ENCODE measurements at regions not wholly inside any gene's neighbourhood (a gene's known extent, or its start where the extent isn't known, plus 50 kb on each side); places are given as distances from the start of the nearest gene placed in this dataset.

DNA sequence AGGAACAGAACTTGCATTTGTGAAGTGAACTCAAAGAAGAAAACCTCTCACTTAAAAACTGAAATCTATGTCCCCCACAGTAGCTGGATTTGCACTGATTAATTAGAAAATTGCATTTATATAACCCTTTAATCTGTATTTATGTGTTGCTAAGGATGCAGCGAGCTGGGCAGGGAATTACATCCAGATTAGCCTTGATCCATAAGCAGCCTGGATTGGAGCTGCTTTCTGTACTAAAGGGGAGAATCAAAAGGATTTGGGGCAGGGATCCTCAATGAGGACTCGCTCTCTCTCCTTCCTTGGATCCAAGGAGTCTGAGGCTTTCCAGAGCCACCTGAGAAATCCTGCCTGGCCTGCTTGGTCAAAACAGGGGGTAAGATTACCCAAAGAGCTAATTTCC lies 125.9 kb downstream of the TLE3 start:
- no peak for DNase-seq

DNA sequence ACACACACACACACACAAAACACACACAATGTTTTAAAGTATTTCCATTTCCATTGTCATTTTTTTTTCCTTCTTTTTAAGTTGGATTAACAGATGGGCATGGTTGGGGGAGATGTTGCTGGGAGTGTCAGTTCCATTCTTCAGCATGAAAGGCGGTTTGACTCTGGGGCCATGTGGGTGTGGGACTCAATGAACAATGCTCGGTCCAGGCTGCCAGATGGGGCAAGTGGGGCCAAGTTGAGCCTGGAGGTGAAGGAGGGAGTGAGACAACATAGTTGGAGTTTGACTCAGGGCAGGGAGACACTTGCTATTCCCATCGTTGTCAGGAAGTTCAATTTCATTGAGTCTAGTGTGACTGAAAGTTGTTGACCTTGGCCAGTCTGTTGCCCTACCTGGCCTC lies 125.3 kb downstream of the TLE3 start:
- DNase-seq, result no peak

DNA sequence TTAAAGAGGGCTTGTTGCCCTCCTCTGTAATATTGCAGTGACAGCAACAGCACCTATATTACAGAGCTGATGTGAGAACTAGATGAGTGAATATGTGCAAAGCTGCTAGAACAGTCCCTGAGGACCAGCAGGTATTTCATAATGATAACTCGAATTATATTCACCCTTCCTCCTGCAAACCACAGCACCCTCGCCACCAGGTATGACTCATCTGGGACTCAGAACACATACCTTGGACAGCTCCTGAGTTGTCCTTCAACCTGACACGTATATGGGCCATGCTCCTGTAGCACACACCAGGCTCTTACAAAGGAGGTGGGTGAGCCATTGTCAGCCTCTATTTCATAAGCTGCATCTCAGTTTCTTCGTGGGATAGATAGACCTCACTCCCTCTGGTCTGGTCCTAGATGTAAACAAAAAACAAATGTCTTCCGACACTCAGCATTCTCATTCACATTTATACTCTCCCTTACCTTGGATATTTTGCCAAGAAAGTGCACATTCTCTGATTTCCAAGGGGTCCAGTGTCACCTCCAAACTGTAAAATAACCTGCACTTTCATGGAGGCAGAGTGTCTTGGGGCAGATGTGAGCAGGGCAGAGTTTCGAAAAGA lies 124.5 kb downstream of the TLE3 start:
- no peak for DNase-seq

DNA sequence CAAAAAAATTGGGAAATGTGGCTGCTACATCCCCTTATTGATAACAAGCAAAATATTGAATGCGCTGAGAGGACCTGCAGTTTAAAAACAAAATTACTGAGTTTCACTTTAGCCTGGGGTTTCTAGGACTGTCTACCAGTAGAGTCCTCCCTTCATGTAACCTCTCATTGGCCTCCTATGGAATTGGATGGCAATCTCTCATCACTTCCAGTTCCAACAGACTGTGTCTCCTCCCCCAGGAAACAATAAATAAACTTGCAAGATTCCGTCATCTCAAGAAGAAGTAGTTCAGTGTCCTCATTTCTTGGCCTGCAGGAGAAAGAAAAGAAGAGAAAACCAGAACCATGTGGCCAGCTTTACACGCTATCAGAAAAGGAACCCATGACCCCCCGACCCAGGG lies 123.8 kb downstream of the TLE3 start:
- DNase-seq, result no peak

DNA sequence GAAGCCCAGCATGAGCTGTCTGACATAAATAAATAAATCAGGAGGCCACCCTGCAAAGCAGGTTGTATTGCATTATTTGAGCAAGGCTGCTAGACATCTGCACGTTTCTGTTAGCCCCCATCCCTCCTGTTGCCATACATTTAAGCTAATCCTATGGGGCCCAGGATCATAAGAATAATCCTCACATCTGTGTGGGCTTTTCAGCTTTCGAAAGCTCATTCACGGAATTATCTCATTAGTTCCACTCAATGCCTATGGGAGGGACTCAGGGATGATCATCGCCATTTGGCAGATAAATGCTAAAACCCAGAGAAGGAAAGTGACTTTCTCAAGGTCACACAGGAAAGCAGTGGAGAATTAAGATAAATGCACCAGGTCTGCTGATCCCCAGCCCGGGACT lies 123.4 kb downstream of the TLE3 start:
- no peak for DNase-seq

DNA sequence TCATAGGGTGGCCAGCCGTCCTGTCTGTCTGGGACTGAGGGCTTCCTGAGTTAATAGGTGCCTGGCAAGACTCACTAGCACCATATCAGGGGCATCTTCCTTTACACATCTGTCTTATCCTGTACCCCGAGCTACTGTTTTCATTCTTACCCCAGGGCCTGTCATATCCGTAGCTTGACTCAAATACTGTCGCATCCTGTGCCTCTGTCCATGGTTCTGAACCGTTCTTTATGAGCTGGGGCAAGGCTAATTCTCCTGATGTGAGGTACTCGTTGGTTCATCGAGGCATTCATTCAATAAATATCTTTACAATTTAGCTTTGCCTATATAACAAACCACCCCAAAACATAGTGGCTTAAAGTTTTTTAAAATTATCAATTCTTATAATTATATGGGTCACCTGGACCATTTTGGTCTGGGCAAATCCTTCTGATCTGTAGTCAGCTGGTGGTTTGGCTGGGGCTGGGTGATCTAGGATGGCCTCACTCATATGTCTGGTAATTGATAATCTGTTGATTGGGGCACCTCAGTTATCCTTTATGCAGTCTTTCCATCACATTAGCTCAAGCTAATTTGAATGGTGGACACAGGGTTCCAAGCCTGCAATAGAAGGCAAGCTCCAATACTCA lies 121.2 kb downstream of the TLE3 start:
- no peak for DNase-seq

DNA sequence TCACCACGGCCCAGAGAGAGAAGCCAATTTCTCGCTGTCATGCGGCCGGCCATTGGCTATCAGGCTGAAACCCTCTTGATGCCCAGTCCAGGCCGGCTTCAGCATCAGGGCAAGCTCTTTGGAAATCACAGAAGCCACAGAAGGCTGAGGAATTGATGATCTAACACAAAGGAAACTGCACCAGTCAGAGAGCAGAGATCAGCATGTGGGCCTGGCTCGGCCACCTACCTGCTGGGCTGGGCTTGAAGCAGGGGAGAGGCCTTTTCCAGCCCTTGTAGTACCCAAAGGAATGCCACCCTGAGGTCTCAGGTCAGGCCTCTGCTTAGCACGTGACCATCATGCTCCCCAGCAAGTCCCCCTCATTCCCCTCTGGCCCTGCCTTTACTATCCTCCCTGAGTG lies 119.1 kb downstream of the TLE3 start:
- no peak for DNase-seq

DNA sequence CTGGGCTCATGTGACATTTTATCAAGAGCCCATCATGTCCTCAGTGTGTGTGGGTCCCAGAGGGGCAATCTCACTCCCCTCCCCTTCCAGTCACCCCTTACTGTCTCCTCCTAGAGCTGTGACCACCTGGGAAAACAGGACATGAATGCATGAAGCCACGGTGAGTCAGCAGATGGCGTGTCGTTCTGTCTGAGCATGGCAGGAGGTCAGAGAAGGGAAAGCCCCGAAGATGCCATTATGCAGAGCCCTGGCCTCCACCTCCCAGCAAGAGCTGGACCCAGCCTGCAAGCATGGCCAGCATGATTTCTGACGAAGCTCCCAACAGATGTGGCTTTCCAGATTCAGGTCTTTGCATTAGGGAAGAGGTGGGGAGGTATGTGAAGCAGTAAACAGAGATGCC lies 118.5 kb downstream of the TLE3 start:
- no peak for DNase-seq

DNA sequence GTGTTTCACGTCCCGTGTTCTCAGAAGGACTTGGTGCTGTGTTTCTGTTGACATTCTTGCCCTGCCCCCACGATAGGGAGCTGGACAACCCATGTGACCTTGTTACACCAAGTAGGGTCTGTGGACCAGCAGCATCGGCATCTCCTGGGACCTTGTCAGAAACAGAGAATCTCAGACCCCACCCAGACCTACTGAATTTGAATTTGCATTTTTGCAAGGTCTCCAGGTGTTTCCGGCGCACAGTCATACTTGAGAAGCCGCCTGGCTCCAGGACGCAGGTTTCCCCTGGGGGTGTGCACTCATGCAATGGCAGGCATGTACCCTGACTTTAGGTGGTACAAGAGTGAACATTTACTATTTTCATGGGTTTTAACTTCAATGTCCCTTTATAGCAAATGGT lies 117.9 kb downstream of the TLE3 start:
- no peak for DNase-seq

DNA sequence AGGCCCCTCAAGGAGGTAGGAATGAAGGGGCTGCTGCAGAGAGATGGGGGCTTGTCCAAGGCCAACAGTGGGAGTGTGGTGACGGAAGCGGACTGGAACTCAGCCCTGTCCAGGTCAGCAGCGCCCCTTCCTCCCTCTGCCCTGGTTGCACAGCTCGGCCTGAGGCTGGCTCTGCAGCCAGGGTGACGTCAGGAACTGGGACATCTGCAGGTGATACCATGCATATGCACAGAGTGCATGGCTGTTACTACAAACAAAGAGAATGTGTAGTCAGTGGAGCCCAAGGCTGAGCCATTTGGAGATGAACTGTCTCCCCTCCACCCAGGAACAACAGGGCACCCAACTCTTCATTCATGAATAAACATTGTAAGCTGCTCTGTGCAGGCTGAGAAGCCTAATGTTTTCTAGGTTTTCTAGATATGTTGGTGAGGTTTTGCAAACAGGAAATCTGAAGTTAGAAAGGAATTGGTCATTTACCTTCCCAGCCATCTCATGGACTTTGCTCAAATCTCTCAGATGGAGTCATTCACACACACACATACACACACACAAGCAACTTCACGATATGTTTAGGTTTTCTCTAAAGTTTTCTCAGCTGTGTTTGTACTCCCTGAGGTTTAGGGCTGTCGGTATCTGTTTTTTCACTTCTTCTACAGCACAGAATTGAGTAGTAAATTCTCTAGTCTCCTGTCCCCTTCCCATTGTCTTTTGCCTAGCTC lies 117.2 kb downstream of the TLE3 start:
- DNase-seq, result no peak

DNA sequence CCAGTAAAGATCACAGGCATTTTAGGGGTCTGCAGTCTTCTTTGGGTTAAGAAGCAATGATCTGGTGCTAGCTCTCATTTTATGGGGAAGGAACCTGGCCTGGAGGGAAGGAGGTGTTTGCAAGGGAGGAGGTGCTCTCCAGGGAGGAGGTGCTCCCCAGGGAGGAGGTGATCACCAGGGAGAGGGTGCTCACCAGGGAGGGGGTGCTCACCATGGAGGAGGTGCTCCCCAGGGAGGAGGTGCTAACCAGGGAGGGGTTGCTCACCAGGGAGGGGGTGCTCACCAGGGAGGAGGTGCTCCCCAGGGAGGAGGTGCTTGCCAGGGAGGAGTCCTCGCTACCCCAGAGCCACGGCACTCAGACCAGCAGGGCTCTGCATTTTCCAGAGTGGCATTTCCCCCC lies 115.7 kb downstream of the TLE3 start:
- no peak for DNase-seq

DNA sequence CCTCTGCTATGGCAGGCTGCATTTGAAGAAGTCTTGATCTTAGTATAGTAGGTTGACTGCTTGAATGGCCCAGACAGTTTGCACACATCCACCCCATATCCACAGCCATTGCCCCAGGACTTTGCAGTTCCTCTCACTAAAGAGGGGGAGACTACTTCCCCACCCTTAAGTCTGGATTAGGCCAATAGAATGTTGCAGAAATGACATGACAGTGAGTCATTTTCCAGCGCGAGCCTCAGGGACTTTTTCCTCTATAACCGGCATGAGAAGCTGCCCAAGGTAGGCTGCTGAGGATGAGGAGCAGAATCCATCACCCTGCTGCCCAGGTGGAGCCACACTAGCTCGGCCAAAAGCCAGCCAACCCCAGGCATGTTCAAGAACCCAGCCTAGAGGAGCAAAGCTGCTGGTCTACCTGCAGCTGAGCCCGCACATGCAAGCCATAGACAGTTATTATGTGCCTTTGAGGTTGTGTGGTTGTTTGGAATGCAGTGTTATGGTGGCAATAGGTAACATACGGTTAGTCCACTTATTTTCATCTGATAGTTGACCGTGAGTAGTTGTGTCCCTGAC lies 113.9 kb downstream of the TLE3 start:
- DNase-seq, result no peak

DNA sequence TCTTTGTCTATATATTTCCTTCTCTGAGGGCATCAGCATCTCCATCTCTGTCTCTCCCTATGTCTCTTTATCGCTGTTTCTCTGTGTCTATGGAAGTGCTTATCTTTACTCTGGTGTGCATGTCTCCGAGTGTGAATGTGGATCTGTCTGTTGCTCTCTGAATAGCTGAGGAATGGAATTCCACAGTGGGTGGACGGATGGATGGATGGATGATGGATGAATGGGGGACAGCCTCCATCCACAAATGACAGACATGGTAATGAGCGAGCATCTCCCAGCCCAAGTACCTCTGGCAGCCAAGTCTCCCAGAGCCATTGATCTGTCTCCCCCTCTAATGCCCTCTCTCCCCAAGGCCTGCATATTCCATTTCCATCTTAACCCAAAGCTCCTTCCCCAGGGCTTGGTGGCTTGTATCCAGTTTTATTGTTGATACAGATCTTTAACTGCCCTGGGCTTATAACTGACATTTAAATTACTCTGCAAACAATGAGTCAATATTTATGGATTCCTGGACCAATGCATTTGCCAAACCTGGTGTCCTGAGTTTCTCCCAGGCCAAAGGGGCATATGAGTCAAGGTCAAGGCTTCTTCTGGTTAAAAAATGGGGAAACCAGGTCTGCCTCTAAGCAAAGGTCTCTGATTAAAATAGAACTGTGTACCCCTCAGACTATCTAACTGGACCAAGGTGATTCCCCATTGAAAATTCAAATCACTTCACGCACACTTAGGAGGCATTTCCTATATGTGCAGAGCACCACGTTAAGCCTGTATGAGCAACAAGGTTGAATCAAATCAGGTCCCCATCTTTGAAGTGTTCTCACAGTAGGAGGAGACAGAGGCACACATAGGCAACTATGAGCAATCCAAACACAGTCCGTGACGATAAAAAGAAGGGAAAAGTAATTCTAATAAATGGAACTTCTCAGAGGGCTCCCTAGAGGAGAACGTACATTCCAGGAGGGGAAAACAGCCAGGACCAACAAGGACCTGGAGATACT lies 109.9 kb downstream of the TLE3 start:
- DNase-seq, result no peak

DNA sequence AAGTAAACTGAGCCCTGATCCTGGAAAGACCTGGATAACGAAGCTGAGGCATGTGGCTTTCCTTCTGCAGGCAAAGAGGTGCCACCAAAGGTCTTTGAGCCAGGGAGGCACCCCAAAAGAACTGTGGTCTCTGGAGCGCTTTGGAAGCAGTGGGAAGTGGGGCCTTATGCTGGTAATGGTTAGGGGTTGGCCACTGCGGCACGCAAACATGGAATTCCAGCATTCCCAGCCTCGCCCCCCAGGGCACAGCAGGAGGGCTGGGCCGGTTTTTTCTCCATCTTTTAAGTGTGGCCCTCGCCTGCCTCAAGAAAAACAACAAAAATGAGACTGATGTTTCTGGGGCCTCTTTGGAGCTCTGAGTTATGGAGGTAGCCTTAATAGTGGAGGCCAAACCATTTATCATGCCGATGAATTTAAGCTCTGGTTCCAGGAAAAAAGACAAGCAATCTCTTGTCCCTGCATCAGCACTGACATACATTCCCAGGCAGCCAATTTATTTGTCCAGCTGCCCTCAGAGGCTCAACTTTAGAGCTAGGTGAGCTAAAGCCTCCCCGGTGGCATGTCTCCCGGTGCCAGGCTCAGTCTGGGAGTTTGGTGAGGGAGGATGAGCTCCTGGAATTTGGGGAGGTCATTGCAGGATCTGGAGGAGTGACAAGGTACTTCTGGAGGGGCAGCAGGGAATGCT lies 109.0 kb downstream of the TLE3 start:
- DNase-seq, result no peak

DNA sequence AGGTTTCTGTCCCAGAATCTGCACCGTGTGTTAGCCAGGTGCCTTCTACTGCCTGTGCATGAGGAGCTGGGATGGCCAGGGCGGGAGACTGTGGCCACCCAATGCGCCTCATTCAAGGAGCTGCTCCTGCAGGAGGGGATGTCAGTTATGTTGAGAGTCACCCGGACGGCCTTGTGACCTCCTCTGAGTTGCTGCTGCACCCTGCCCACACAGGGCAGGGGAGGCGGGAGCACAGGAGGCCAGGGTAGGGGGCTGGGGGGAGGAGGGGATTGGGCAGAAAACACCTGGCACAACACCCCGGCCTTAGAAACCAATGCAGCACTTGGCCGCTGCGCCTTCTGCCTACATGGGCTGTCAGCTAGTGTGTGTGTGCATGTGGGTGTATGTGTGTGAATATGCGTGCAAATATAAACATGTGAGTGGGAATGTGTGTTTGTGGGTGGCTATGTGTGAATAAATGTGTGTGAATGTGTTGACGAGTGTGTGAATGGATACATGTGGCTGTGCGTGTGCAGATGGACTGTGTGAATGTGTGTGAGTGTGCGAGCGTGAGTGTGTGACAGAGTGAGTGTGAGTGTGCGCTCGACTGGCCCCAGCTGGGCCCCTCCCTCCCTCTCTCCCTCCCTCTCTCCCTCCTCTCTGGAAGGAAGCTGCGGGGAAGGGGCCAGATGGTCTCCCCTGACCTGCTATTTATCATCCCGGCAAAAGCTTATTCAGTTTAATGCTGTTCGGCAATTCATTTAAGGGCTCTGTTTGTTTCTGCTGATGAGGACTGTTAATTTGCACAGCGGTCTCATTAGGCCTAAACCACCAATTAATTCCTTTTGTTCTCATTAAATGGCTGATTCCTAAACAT lies 106.9 kb downstream of the TLE3 start:
- DNase-seq, result no peak

DNA sequence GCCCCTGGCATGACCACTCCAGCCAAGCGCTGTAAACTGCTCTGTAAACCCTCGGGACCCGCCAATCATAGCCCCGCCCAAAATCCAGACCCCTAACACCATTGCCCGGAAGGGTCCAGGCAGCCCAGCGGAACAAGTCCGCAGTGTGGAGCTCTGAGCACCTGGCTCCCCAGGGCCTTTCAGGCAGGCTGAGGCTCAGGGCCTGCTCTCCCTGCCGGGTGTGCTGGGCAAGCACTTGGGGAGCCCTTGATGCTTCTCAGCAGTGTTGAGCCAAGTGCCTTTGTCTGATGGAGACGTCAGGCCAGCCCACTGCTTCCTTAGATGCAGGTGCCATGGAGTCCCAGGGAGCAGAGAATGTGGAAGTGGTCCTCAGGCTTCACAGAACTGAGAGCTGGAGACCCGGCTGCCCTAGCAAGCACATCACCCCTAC lies 106.2 kb downstream of the TLE3 start:
- no peak for DNase-seq

DNA sequence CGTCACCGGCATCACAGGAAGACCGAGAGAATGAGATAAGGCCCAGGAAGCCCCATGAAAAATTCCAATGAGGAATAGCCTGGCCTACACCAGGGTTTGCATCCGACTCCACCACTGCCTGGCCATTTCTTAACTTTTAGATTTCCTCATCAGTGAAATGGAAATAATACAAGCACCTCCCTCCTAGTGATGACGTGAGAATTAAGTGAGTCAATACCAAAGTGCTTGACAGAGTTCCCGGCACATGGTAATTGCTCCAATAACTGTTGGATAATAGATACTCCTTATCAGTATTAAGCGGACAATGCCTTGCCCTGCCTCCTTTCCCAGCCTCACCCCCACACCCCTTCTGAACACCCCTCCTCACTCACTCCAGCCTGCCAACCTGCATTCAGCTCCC lies 105.4 kb downstream of the TLE3 start:
- DNase-seq, result no peak

DNA sequence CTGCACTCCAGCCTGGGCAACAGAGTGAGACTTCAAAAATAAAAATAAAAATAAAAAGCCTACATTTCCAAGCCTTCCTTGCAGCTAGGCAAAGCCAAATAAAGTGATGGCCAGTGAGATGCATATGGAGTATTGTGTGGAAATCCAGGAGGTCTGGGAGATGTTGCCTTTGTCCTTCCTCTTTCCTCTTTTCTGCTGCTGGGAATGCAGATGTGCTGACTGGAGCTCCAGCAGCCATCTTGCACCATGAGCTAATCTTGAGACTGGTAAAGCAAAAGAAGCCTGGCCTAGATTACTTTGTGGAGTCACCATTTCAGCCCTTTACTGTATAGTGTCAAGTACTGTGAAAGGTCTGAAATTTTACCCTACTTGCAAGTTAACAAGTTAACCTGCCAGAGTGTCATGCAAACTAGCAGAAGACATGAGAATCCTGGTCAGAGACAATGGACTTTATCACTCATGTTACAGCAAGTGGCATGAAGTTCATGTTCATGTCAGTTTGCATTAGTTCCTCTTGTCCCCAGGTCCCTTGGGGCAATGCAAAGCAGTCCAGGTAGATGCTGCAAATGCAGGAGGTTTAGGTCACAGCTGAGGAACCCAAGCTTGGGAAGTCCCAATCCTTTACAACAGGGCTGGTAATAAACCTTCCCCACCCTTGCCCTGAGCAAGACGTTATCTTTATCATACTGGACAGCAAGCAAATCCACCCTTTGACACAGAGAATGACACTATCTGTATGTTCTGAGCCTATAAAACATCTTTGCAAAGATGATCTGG lies 103.1 kb downstream of the TLE3 start:
- no peak for DNase-seq
